Smooth muscle cell (in vitro differentiated cells): ENCODE measurements at regions not wholly inside any gene's neighbourhood (a gene's known extent, or its start where the extent isn't known, plus 50 kb on each side); places are given as distances from the start of the nearest gene placed in this dataset.

Experiments
- DNase-seq: peaks from one replicate; lab custom pipeline; 2025; ENCODE audit not compliant: unreplicated experiment; lab: John Stamatoyannopoulos, UW
- H2AFZ ChIP-seq: fragments of 200-600 bp; sonication (generic); 2 replicates; pipeline ENCODE4 v1.6.0; 2016; ENCODE audit warnings: antibody characterized with exemption, low read depth, mild to moderate bottlenecking
- H3F3A ChIP-seq: fragments of 200-600 bp; sonication (generic); 2 replicates; pipeline ENCODE4 v1.6.0; 2017; ENCODE audit warnings: antibody characterized with exemption, low read depth
- H3K27ac ChIP-seq: fragments of 200-600 bp; sonication (generic); 2 replicates; pipeline ENCODE4 v1.5.1; 2016; ENCODE audit warnings: low read depth, mild to moderate bottlenecking
- H3K27me3 ChIP-seq: fragments of 200-600 bp; sonication (generic); 2 replicates; pipeline ENCODE4 v1.6.1; 2016; ENCODE audit warnings: low read depth, mild to moderate bottlenecking
- H3K36me3 ChIP-seq: fragments of 200-600 bp; sonication (generic); 2 replicates; pipeline ENCODE4 v1.5.1; 2016; ENCODE audit warnings: low read depth
- H3K4me1 ChIP-seq: fragments of 200-600 bp; sonication (generic); 2 replicates; pipeline ENCODE4 v1.5.1; 2016; ENCODE audit warnings: low read depth
- H3K4me2 ChIP-seq: fragments of 200-600 bp; sonication (generic); 2 replicates; pipeline ENCODE4 v1.6.0; 2016; ENCODE audit warnings: mild to moderate bottlenecking
- H3K4me3 ChIP-seq: fragments of 200-600 bp; sonication (generic); 2 replicates; pipeline ENCODE4 v1.5.1; 2016; ENCODE audit warnings: mild to moderate bottlenecking
- H3K79me2 ChIP-seq: fragments of 200-600 bp; sonication (generic); 2 replicates; pipeline ENCODE4 v1.6.0; 2016; ENCODE audit warnings: low read depth, mild to moderate bottlenecking
- H3K9ac ChIP-seq: fragments of 200-600 bp; sonication (generic); 2 replicates; pipeline ENCODE4 v1.6.0; 2016; ENCODE audit warnings: low read depth
- H3K9me3 ChIP-seq: fragments of 200-600 bp; sonication (generic); replicated peaks from 2 replicates; pipeline ENCODE4 v1.5.1; 2016; ENCODE audit warnings: low read depth
- H4K20me1 ChIP-seq: fragments of 200-600 bp; sonication (generic); 2 replicates; pipeline ENCODE4 v1.6.0; 2016; ENCODE audit warnings: low read depth
- CTCF ChIP-seq: fragments of 200-600 bp; sonication (generic); IDR thresholded peaks from 2 replicates; pipeline ENCODE4 v1.5.1; 2017; ENCODE audit warnings: borderline replicate concordance, mild to moderate bottlenecking, antibody characterized with exemption; ENCODE audit not compliant: insufficient read depth, poor library complexity, severe bottlenecking
- WGBS: methylation state at CpG from one replicate; pipeline ENCODE4 v1.1.7; 2016; ENCODE audit warnings: low lambda C conversion rate; 5-methylcytosine and 5-hydroxymethylcytosine counted together

- Histone ChIP-seq H3K36me3 (no peaks in the 10 kb centered on the region), H3K27ac (no peak overlapping the region), H3K27me3 (peaks cover 46% of the 10 kb centered on the region), H4K20me1 (no peaks in the 10 kb centered on the region), H3K79me2 (no peaks in the 10 kb centered on the region), H3K4me2 (no peak overlapping the region), H3K9me3 (no peaks in the 10 kb centered on the region), H3K4me3 (no peak overlapping the region), H3K4me1 (peaks cover 11% of the 10 kb centered on the region), H2AFZ (no peak overlapping the region), H3K9ac (no peak overlapping the region), H3F3A (no peaks in the 10 kb centered on the region)
- WGBS = 90% methylated on average over 8 of the region's 8 CpGs
- no peak for TF ChIP-seq CTCF
- no peak for DNase-seq
Observed at GRCh38 chr15:95329362-95329761, 1001.1 kb upstream of the NR2F2 start.

- 87% methylated on average over 6 of the region's 6 CpGs for WGBS
- Histone ChIP-seq H3K79me2 (no peaks in the 10 kb centered on the region), H4K20me1 (no peaks in the 10 kb centered on the region), H3K4me3 (no peak overlapping the region), H2AFZ (no peak overlapping the region), H3K27me3 (no peaks in the 10 kb centered on the region), H3K4me1 (no peaks in the 10 kb centered on the region), H3K9me3 (no peaks in the 10 kb centered on the region), H3F3A (no peaks in the 10 kb centered on the region), H3K36me3 (no peaks in the 10 kb centered on the region), H3K27ac (no peak overlapping the region), H3K9ac (no peak overlapping the region), H3K4me2 (no peak overlapping the region)
- DNase-seq = no peak
- TF ChIP-seq CTCF = no peak
Observed at GRCh38 chr15:95341686-95342085, 988.8 kb upstream of the NR2F2 start.

GRCh38 chr15:95345867-95346266 is 984.6 kb upstream of the NR2F2 start:
- no peaks in the 10 kb centered on the region for H3K79me2 ChIP-seq
- no peak overlapping the region for H3K27ac ChIP-seq
- no peaks in the 10 kb centered on the region for H3K9me3 ChIP-seq
- 73% methylated on average over 4 of the region's 4 CpGs for WGBS
- H3K4me2 ChIP-seq = no peak overlapping the region
- no peaks in the 10 kb centered on the region for H3K27me3 ChIP-seq
- no peak overlapping the region for H3K4me3 ChIP-seq
- H3K4me1 ChIP-seq = no peaks in the 10 kb centered on the region
- H3K36me3 ChIP-seq = no peaks in the 10 kb centered on the region
- TF ChIP-seq CTCF = no peak
- H2AFZ ChIP-seq = no peak overlapping the region
- H3F3A ChIP-seq = no peaks in the 10 kb centered on the region
- DNase-seq = no peak
- H3K9ac ChIP-seq = no peak overlapping the region
- H4K20me1 ChIP-seq = no peaks in the 10 kb centered on the region

- no peak overlapping the region for H3K4me2 ChIP-seq
- WGBS = 78% methylated on average over 5 of the region's 5 CpGs
- H3K27ac ChIP-seq = no peak overlapping the region
- H2AFZ ChIP-seq = no peak overlapping the region
- TF ChIP-seq CTCF = no peak
- H3K9me3 ChIP-seq = no peaks in the 10 kb centered on the region
- H3K27me3 ChIP-seq = no peaks in the 10 kb centered on the region
- no peaks in the 10 kb centered on the region for H4K20me1 ChIP-seq
- no peaks in the 10 kb centered on the region for H3F3A ChIP-seq
- H3K36me3 ChIP-seq = no peaks in the 10 kb centered on the region
- DNase-seq = no peak
- no peak overlapping the region for H3K4me3 ChIP-seq
- no peak overlapping the region for H3K9ac ChIP-seq
- H3K4me1 ChIP-seq = no peaks in the 10 kb centered on the region
- no peaks in the 10 kb centered on the region for H3K79me2 ChIP-seq
Observed at GRCh38 chr15:95346721-95347475, 983.6 kb upstream of the NR2F2 start.
